GM21528 (cell line): ENCODE measurements at regions not wholly inside any gene's neighbourhood (a gene's known extent, or its start where the extent isn't known, plus 50 kb on each side); places are given as distances from the start of the nearest gene placed in this dataset.
"Not testable (repeated sequence)": the region's sequence is repeated elsewhere in the genome, so short reads cannot be mapped to it uniquely, and the experiment has no call there.

ENCODE experiments used
- ATAC-seq: cut with Tn5 transposase; IDR thresholded peaks from one replicate; pipeline ENCODE4 v1.9.1; 2021; ENCODE audit warnings: mild to moderate bottlenecking, moderate library complexity; ENCODE audit not compliant: unreplicated experiment, low FRiP score

GRCh38 chr13:69109891-69110525, 997.6 kb upstream of the ATXN8OS start:
- no peak for ATAC-seq

- ATAC-seq: no peak
These were observed 999.1 kb upstream of the ATXN8OS start for GRCh38 chr13:69108486-69108885.

- ATAC-seq: no peak
These were observed 1000.2 kb upstream of the ATXN8OS start for GRCh38 chr13:69107436-69107835.

- no peak for ATAC-seq
These were observed 1005.8 kb upstream of the ATXN8OS start for GRCh38 chr13:69101841-69102240.

- ATAC-seq: no peak
These were observed 1013.1 kb upstream of the ATXN8OS start for GRCh38 chr13:69094485-69094884.

GRCh38 chr13:69092615-69093322, 1014.9 kb upstream of the ATXN8OS start:
- ATAC-seq: no peak

- ATAC-seq: no peak
These were observed 1030.4 kb upstream of the ATXN8OS start for GRCh38 chr13:69077267-69077666.

- ATAC-seq: no peak
These were observed 1038.0 kb upstream of the ATXN8OS start for GRCh38 chr13:69069554-69070133.

GRCh38 chr13:69050696-69051095, 1056.9 kb upstream of the ATXN8OS start:
- ATAC-seq: no peak

GRCh38 chr13:69044629-69045028, 1063.0 kb upstream of the ATXN8OS start:
- ATAC-seq: no peak

GRCh38 chr13:69040898-69041297, 1066.7 kb upstream of the ATXN8OS start:
- no peak for ATAC-seq

GRCh38 chr13:69035771-69036170, 1071.9 kb upstream of the ATXN8OS start:
- no peak for ATAC-seq

- no peak for ATAC-seq
These were observed 1078.7 kb upstream of the ATXN8OS start for GRCh38 chr13:69028936-69029335.

GRCh38 chr13:69020120-69020519, 1087.5 kb upstream of the ATXN8OS start:
- no peak for ATAC-seq

- not testable (repeated sequence) for ATAC-seq
These were observed 1089.5 kb upstream of the ATXN8OS start for GRCh38 chr13:69018173-69018572.

GRCh38 chr13:69010789-69011188, 1096.8 kb upstream of the ATXN8OS start:
- no peak for ATAC-seq

GRCh38 chr13:69008499-69008898, 1099.1 kb upstream of the ATXN8OS start:
- ATAC-seq: no peak

- no peak for ATAC-seq
These were observed 1109.6 kb upstream of the ATXN8OS start for GRCh38 chr13:68998056-68998455.

- ATAC-seq: no peak
These were observed 1111.0 kb upstream of the ATXN8OS start for GRCh38 chr13:68996668-68997025.

- no peak for ATAC-seq
These were observed 1111.5 kb upstream of the ATXN8OS start for GRCh38 chr13:68995972-68996667.

GRCh38 chr13:68993154-68993553, 1114.5 kb upstream of the ATXN8OS start:
- no peak for ATAC-seq
